GM23338 (cell line): ENCODE measurements at regions not wholly inside any gene's neighbourhood (a gene's known extent, or its start where the extent isn't known, plus 50 kb on each side); places are given as distances from the start of the nearest gene placed in this dataset.
A peak's percentile ranks its signal among the peaks of the same experiment; 100 is the strongest.

Source experiments
- ATAC-seq: fragments of 200-7000 bp; cut with Tn5 transposase; 3 replicates; pipeline ENCODE4 v1.9.1; 2020
- DNase-seq: peaks from one replicate; pipeline ENCODE4 v3.0.0-alpha.2; 2015; ENCODE audit warnings: low spot score
- H2AFZ ChIP-seq: fragments of 200-600 bp; sonication (generic); 2 replicates; pipeline ENCODE4 v1.8.0; 2016; ENCODE audit warnings: antibody characterized with exemption, mild to moderate bottlenecking, moderate library complexity
- H3F3A ChIP-seq: fragments of 200-600 bp; sonication (generic); replicated peaks from 2 replicates; pipeline ENCODE4 v1.8.0; 2017; ENCODE audit warnings: antibody characterized with exemption, mixed run types, low read depth
- H3K27ac ChIP-seq: fragments of 200-600 bp; sonication (generic); 2 replicates; pipeline ENCODE4 v1.6.1; 2016; ENCODE audit warnings: low read depth
- H3K27me3 ChIP-seq: fragments of 200-600 bp; sonication (generic); 2 replicates; pipeline ENCODE4 v1.8.0; 2016; ENCODE audit warnings: mild to moderate bottlenecking, mixed run types, moderate library complexity; ENCODE audit not compliant: insufficient read depth
- H3K36me3 ChIP-seq: fragments of 200-600 bp; sonication (generic); 2 replicates; pipeline ENCODE4 v1.8.0; 2016; ENCODE audit warnings: mild to moderate bottlenecking; ENCODE audit not compliant: insufficient read depth
- H3K4me1 ChIP-seq: fragments of 200-600 bp; sonication (generic); 2 replicates; pipeline ENCODE4 v1.8.0; 2016; ENCODE audit warnings: mild to moderate bottlenecking, moderate library complexity; ENCODE audit not compliant: insufficient read depth
- H3K4me2 ChIP-seq: fragments of 200-600 bp; sonication (generic); 2 replicates; pipeline ENCODE4 v1.7.1; 2017; ENCODE audit warnings: mixed run types
- H3K4me3 ChIP-seq: fragments of 200-600 bp; sonication (generic); 2 replicates; pipeline ENCODE4 v1.6.1; 2016; ENCODE audit warnings: mixed run types
- H3K79me2 ChIP-seq: fragments of 200-600 bp; sonication (generic); replicated peaks from 2 replicates; pipeline ENCODE4 v1.8.0; 2017; ENCODE audit warnings: mild to moderate bottlenecking; ENCODE audit not compliant: insufficient read depth
- H3K9me2 ChIP-seq: fragments of 200-600 bp; sonication (generic); 2 replicates; pipeline ENCODE4 v1.8.0; 2017; ENCODE audit not compliant: insufficient read depth
- H4K20me1 ChIP-seq: fragments of 200-600 bp; sonication (generic); replicated peaks from 2 replicates; pipeline ENCODE4 v1.8.0; 2017; ENCODE audit warnings: mild to moderate bottlenecking; ENCODE audit not compliant: insufficient read depth
- H3K27ac Mint-ChIP-seq: 2 replicates; pipeline ENCODE4 v1.8.0; 2020; ENCODE audit warnings: inconsistent platforms, mild to moderate bottlenecking, moderate library complexity, mixed read lengths
- H3K27me3 Mint-ChIP-seq: 3 replicates; pipeline ENCODE4 v1.8.0; 2022; ENCODE audit warnings: low read depth, mild to moderate bottlenecking, moderate library complexity, mixed read lengths, inconsistent platforms; ENCODE audit not compliant: insufficient read depth, poor library complexity
- H3K36me3 Mint-ChIP-seq: 3 replicates; pipeline ENCODE4 v1.8.0; 2021; ENCODE audit warnings: low read depth, mild to moderate bottlenecking, inconsistent platforms, moderate library complexity, mixed read lengths
- H3K4me1 Mint-ChIP-seq: 3 replicates; pipeline ENCODE4 v1.8.0; 2020; ENCODE audit warnings: mild to moderate bottlenecking, inconsistent platforms, mixed read lengths
- H3K4me3 Mint-ChIP-seq: 3 replicates; pipeline ENCODE4 v1.8.0; 2021; ENCODE audit warnings: moderate library complexity, mild to moderate bottlenecking, inconsistent platforms, mixed read lengths
- H3K9me3 Mint-ChIP-seq: 3 replicates; pipeline ENCODE4 v1.8.0; 2020; ENCODE audit warnings: moderate library complexity, mild to moderate bottlenecking, inconsistent platforms, mixed read lengths
- CREB1 ChIP-seq: fragments of 250-450 bp; sonication (Bioruptor Pico); IDR thresholded peaks from 2 replicates; pipeline ENCODE4 v1.5.0; 2020; ENCODE audit warnings: low read depth, mild to moderate bottlenecking, moderate library complexity
- CTCF ChIP-seq, 2 experiments: fragments of 200-600 bp in 1 of 2; sonication (generic) in 1 of 2; conservative IDR thresholded peaks; 2 replicates each; pipeline versions ENCODE4 v1.5.1 to v1.6.1; 2016 to 2017; ENCODE audit warnings: antibody characterized with exemption in 2 of 2, low read depth in 2 of 2, mild to moderate bottlenecking in 2 of 2, moderate library complexity in 1 of 2
- ETS1 ChIP-seq: IDR thresholded peaks from 2 replicates; pipeline ENCODE4 v1.6.1; 2016; ENCODE audit warnings: antibody characterized with exemption
- EZH2 ChIP-seq: fragments of 200-600 bp; sonication (generic); IDR thresholded peaks from one replicate; pipeline ENCODE4 v1.8.0; 2017; ENCODE audit warnings: antibody characterized with exemption, mild to moderate bottlenecking, low read depth; ENCODE audit not compliant: unreplicated experiment
- EZH2phosphoT487 ChIP-seq: fragments of 200-600 bp; sonication (generic); IDR thresholded peaks from one replicate; pipeline ENCODE4 v1.8.1; 2018; ENCODE audit warnings: antibody characterized with exemption; ENCODE audit not compliant: unreplicated experiment
- STAT1 ChIP-seq: IDR thresholded peaks from one replicate; pipeline ENCODE4 v1.6.1; 2016; ENCODE audit warnings: antibody characterized with exemption; ENCODE audit not compliant: unreplicated experiment
- ZNF114 ChIP-seq: fragments of 250-450 bp; sonication (Bioruptor Pico); IDR thresholded peaks from 2 replicates; pipeline ENCODE4 v1.5.0; 2020; ENCODE audit warnings: mild to moderate bottlenecking, moderate library complexity
- ZNF462 ChIP-seq: fragments of 250-450 bp; sonication (Bioruptor Pico); IDR thresholded peaks from 2 replicates; pipeline ENCODE4 v1.5.0; 2020; ENCODE audit warnings: mild to moderate bottlenecking, moderate library complexity
- TF ChIP-seq, protein P1 (sequence below): IDR thresholded peaks from one replicate; pipeline ENCODE4 v1.6.1; 2018; ENCODE audit warnings: antibody characterized with exemption; ENCODE audit not compliant: unreplicated experiment

- TF ChIP-seq ZNF462 (CRISPR knock-in tag), result no peak
- no peak for TF ChIP-seq STAT1
- TF ChIP-seq CREB1 (CRISPR knock-in tag), result no peak
- TF ChIP-seq ZNF114 (CRISPR knock-in tag), result no peak
Observed at GRCh38 chr2:238595750-238596570, 169.2 kb downstream of the ASB1 start (continued).

DNA sequence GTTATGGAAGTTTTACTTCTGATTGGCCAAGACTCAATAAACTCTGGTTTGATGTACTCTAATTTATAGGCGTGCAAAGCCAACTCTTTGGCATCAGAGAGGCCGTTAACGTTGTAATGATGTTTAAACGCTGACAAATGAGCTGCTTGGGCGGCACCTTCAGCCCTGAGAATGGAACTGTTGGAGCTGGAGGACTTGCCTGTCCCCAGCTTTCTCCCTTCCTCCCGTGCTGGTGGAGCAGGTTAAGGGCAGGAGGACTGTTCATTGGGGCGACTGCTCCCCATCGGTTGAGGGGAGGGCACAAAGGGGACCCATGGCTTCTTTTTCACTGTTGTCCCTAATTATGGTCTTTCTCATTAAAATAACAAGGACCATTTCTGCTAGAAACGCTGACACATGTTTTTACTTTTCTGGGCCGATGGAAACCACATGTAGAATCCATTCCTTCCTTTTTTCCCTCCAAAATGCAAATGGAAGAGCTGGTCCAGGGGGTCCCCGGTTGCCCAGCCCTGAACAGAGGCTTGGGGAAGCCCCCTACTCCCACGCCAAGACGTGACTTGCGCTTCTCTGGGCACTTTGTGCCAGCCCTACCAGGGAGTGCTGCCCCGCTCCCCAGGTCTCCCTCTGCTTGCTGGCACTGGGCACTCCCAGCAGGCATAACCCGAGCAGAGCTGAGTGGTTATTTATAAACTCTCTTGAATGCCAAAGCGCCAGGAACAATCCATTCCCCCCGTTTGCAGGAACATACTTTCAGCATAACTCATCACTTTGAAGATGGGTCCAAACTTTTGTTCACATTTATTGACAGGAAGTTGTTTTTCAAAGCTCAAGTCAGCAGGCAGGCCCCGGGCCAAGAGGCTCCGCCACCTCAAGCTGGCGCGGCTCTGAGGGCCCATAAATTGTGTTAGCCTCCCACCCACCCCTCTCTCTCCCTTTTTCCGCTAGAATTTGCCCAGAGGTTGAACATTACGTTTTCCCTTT lies 170.1 kb downstream of the ASB1 start:
- no peaks in the 10 kb centered on the region; the same call in 2 of the 3 replicates for H3K4me1 Mint-ChIP-seq
- H4K20me1 ChIP-seq, result no peaks in the 10 kb centered on the region
- H3K27me3 ChIP-seq, result no peaks in the 10 kb centered on the region
- no peak overlapping the region for H3K4me3 ChIP-seq
- H3K4me1 ChIP-seq, result no peaks in the 10 kb centered on the region
- no peak overlapping the region for H3K4me2 ChIP-seq
- H2AFZ ChIP-seq, result 0 out of 2 replicates have a peak overlapping the region, but pooled peaks have one; percentile 28
- H3K79me2 ChIP-seq, result no peaks in the 10 kb centered on the region
- no peaks in the 10 kb centered on the region; the same call in 2 of the 3 replicates for H3K36me3 Mint-ChIP-seq
- ATAC-seq (no peak), DNase-seq (no peak)
- H3K9me2 ChIP-seq, result no peaks in the 10 kb centered on the region
- no peaks in the 10 kb centered on the region for H3K9me3 Mint-ChIP-seq
- no peak overlapping the region for H3K27ac ChIP-seq
- H3K27ac Mint-ChIP-seq, result no peak overlapping the region
- H3K27me3 Mint-ChIP-seq, result peaks cover 5% of the 10 kb centered on the region
- H3K36me3 ChIP-seq, result no peaks in the 10 kb centered on the region
- no peak overlapping the region for H3K4me3 Mint-ChIP-seq
- no peaks in the 10 kb centered on the region for H3F3A ChIP-seq
- TF ChIP-seq EZH2phosphoT487, result no peak
- TF ChIP-seq CREB1 (CRISPR knock-in tag), result no peak
- TF ChIP-seq EZH2, result no peak
- TF ChIP-seq ETS1, result no peak
- TF ChIP-seq, protein P1, sequence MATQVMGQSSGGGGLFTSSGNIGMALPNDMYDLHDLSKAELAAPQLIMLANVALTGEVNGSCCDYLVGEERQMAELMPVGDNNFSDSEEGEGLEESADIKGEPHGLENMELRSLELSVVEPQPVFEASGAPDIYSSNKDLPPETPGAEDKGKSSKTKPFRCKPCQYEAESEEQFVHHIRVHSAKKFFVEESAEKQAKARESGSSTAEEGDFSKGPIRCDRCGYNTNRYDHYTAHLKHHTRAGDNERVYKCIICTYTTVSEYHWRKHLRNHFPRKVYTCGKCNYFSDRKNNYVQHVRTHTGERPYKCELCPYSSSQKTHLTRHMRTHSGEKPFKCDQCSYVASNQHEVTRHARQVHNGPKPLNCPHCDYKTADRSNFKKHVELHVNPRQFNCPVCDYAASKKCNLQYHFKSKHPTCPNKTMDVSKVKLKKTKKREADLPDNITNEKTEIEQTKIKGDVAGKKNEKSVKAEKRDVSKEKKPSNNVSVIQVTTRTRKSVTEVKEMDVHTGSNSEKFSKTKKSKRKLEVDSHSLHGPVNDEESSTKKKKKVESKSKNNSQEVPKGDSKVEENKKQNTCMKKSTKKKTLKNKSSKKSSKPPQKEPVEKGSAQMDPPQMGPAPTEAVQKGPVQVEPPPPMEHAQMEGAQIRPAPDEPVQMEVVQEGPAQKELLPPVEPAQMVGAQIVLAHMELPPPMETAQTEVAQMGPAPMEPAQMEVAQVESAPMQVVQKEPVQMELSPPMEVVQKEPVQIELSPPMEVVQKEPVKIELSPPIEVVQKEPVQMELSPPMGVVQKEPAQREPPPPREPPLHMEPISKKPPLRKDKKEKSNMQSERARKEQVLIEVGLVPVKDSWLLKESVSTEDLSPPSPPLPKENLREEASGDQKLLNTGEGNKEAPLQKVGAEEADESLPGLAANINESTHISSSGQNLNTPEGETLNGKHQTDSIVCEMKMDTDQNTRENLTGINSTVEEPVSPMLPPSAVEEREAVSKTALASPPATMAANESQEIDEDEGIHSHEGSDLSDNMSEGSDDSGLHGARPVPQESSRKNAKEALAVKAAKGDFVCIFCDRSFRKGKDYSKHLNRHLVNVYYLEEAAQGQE, result no peak
- no peak for TF ChIP-seq CTCF (conservative IDR thresholded peaks at IDR 0.05; ENCODE audit: low read depth in 2 of 2)
